ENCODE measurements at regions not wholly inside any gene's neighbourhood (a gene's known extent, or its start where the extent isn't known, plus 50 kb on each side); places are given as distances from the start of the nearest gene placed in this dataset.

DNA sequence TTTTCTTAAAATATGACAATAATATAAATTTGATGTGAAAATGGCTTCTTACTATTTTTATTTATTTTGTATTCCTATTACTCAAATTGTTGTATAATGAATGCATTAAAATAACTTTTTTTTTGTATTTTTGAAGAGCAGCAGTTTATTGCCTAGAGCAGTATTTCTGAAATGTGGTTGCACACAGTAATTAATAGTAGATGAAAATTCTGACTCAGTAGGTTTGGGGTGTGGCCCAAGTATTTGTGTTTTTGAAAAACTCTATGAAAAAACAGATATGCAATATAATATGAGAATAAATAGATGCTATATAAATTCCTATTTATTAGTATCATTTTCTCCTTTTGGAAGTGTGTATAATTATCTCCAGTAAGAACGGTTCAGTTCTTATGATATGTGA, 2225.3 kb upstream of the C9orf72 start:
- TF ChIP-seq EZH2 (IDR thresholded peaks at IDR 0.05; ENCODE audit: borderline replicate concordance, low read length): no peak
- TF ChIP-seq, protein P1, sequence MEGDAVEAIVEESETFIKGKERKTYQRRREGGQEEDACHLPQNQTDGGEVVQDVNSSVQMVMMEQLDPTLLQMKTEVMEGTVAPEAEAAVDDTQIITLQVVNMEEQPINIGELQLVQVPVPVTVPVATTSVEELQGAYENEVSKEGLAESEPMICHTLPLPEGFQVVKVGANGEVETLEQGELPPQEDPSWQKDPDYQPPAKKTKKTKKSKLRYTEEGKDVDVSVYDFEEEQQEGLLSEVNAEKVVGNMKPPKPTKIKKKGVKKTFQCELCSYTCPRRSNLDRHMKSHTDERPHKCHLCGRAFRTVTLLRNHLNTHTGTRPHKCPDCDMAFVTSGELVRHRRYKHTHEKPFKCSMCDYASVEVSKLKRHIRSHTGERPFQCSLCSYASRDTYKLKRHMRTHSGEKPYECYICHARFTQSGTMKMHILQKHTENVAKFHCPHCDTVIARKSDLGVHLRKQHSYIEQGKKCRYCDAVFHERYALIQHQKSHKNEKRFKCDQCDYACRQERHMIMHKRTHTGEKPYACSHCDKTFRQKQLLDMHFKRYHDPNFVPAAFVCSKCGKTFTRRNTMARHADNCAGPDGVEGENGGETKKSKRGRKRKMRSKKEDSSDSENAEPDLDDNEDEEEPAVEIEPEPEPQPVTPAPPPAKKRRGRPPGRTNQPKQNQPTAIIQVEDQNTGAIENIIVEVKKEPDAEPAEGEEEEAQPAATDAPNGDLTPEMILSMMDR (IDR thresholded peaks at IDR 0.05; ENCODE audit: low read length): no peak
